ENCODE measurements at regions not wholly inside any gene's neighbourhood (a gene's known extent, or its start where the extent isn't known, plus 50 kb on each side); places are given as distances from the start of the nearest gene placed in this dataset.

DNA sequence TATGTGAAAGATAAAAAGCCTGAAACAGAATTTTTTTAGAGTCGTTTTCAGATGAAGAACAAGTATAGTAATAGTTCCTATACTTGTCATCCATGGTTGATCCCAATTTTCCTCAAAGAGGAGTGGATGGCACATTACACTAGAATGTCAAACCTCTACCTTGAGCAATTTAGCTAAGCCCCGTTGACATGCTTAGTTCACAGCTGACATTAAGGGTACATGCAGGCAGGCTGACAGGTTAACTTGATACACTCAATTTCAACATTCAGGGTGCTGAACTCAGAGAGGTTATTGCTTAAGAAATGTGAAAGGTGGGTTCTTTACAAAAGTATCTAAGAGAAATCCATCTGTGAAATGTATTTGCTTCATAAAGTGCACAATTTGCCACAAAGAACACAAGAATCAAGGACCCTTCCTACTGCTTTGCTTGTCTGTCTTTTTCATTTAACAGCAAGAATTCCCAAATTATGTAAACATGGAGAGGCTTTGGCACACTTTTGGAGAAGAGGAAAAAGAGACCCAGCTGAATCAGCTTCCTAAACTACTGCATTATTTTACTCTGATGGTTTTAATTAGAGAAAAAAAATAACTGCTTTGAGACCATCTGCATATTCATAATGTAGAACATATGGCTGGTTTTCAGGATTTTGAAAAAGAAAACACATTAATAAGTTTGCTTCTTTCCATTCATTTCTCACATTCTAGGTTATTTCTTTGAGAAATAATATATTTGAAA, 122.5 kb upstream of the DDIT4L start:
- TF ChIP-seq SIN3A (IDR thresholded peaks at IDR 0.05; ENCODE audit: borderline replicate concordance, insufficient read depth, low read length) (no peak), TAF1 (IDR thresholded peaks at IDR 0.05; ENCODE audit: borderline replicate concordance, insufficient read depth, low read length) (no peak), POLR2AphosphoS5 (IDR thresholded peaks at IDR 0.05; ENCODE audit: low read depth, low read length) (no peak), FOXP2 (optimal IDR thresholded peaks at IDR 0.05; ENCODE audit: borderline replicate concordance, extremely low read depth, extremely low read length, insufficient read depth) (no peak)
- TF ChIP-seq, protein P1, sequence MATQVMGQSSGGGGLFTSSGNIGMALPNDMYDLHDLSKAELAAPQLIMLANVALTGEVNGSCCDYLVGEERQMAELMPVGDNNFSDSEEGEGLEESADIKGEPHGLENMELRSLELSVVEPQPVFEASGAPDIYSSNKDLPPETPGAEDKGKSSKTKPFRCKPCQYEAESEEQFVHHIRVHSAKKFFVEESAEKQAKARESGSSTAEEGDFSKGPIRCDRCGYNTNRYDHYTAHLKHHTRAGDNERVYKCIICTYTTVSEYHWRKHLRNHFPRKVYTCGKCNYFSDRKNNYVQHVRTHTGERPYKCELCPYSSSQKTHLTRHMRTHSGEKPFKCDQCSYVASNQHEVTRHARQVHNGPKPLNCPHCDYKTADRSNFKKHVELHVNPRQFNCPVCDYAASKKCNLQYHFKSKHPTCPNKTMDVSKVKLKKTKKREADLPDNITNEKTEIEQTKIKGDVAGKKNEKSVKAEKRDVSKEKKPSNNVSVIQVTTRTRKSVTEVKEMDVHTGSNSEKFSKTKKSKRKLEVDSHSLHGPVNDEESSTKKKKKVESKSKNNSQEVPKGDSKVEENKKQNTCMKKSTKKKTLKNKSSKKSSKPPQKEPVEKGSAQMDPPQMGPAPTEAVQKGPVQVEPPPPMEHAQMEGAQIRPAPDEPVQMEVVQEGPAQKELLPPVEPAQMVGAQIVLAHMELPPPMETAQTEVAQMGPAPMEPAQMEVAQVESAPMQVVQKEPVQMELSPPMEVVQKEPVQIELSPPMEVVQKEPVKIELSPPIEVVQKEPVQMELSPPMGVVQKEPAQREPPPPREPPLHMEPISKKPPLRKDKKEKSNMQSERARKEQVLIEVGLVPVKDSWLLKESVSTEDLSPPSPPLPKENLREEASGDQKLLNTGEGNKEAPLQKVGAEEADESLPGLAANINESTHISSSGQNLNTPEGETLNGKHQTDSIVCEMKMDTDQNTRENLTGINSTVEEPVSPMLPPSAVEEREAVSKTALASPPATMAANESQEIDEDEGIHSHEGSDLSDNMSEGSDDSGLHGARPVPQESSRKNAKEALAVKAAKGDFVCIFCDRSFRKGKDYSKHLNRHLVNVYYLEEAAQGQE (IDR thresholded peaks at IDR 0.05; ENCODE audit: insufficient read depth in 1 of 2, low read depth in 2 of 2, low read length in 2 of 2) = no peak

- TF ChIP-seq FOXP2 (optimal IDR thresholded peaks at IDR 0.05; ENCODE audit: borderline replicate concordance, extremely low read depth, extremely low read length, insufficient read depth) (no peak), SIN3A (IDR thresholded peaks at IDR 0.05; ENCODE audit: borderline replicate concordance, insufficient read depth, low read length) (no peak), POLR2AphosphoS5 (IDR thresholded peaks at IDR 0.05; ENCODE audit: low read depth, low read length) (no peak), TAF1 (IDR thresholded peaks at IDR 0.05; ENCODE audit: borderline replicate concordance, insufficient read depth, low read length) (no peak)
- TF ChIP-seq, protein P1 (IDR thresholded peaks at IDR 0.05; ENCODE audit: insufficient read depth in 1 of 2, low read depth in 2 of 2, low read length in 2 of 2) = no peak
These were observed 120.9 kb upstream of the DDIT4L start for GRCh38 chr4:100311181-100311580.

- TF ChIP-seq, protein P1 (IDR thresholded peaks at IDR 0.05; ENCODE audit: insufficient read depth in 1 of 2, low read depth in 2 of 2, low read length in 2 of 2) = no peak
These were observed 115.8 kb upstream of the DDIT4L start for GRCh38 chr4:100306018-100306417.

- TF ChIP-seq, protein P1 (IDR thresholded peaks at IDR 0.05; ENCODE audit: insufficient read depth in 1 of 2, low read depth in 2 of 2, low read length in 2 of 2) = no peak
- TF ChIP-seq SIN3A (IDR thresholded peaks at IDR 0.05; ENCODE audit: borderline replicate concordance, insufficient read depth, low read length) (no peak), FOXP2 (optimal IDR thresholded peaks at IDR 0.05; ENCODE audit: borderline replicate concordance, extremely low read depth, extremely low read length, insufficient read depth) (no peak), POLR2AphosphoS5 (IDR thresholded peaks at IDR 0.05; ENCODE audit: low read depth, low read length) (no peak), TAF1 (IDR thresholded peaks at IDR 0.05; ENCODE audit: borderline replicate concordance, insufficient read depth, low read length) (no peak)
These were observed 112.1 kb upstream of the DDIT4L start for GRCh38 chr4:100302061-100303026.
